ENCODE measurements at regions not wholly inside any gene's neighbourhood (a gene's known extent, or its start where the extent isn't known, plus 50 kb on each side); places are given as distances from the start of the nearest gene placed in this dataset.

- no peak overlapping the region for H2AFZ ChIP-seq (ENCODE audit: low read depth)
- POLR2A ChIA-PET, result no interaction called here
- H3K9me2 ChIP-seq, result no peaks in the 10 kb centered on the region
- 36% methylated on average over 9 of the region's 10 CpGs for WGBS (ENCODE audit: low lambda C conversion rate)
- H3K27me3 ChIP-seq (ENCODE audit: insufficient read depth), result no peaks in the 10 kb centered on the region
- no peak overlapping the region for H3K27ac ChIP-seq (ENCODE audit: low read depth in 2 of 2, low read length in 1 of 2)
- CTCF ChIA-PET, result interaction anchor here (0.6 to 1.0 kb wide), 2 partner anchors 19 to 1244 kb away, joined by 3 to 4 read pairs; no protein-coding TSS in a partner anchor
- TF ChIP-seq RAD21 (IDR thresholded peaks at IDR 0.05; ENCODE audit: low read length) (peak; percentile 26), CTCF (IDR thresholded peaks at IDR 0.05) (no peak; the same call in 1 of the 2 replicates)
- H4K20me1 ChIP-seq (ENCODE audit: insufficient read depth), result no peaks in the 10 kb centered on the region
- DNase-seq, result peak; percentile 6
- H3F3A ChIP-seq (replicated peaks; ENCODE audit: insufficient read depth), result no peaks in the 10 kb centered on the region
- no peaks in the 10 kb centered on the region for H3K9me3 ChIP-seq
- no peaks in the 10 kb centered on the region for H3K4me1 ChIP-seq (ENCODE audit: control insufficient read depth in 1 of 2, insufficient read depth in 2 of 2, low read depth in 1 of 2, low read length in 1 of 2)
- no peak overlapping the region for H3K4me2 ChIP-seq
- no peak overlapping the region for H3K4me3 ChIP-seq (ENCODE audit: low read depth in 2 of 2, low read length in 1 of 2)
- H3K9ac ChIP-seq, result no peak overlapping the region
- no peaks in the 10 kb centered on the region for H3K79me2 ChIP-seq (ENCODE audit: insufficient read depth)
- H3K36me3 ChIP-seq (replicated peaks in 1 of 2; ENCODE audit: control insufficient read depth in 1 of 2, insufficient read depth in 2 of 2, low read length in 1 of 2), result no peaks in the 10 kb centered on the region
These were observed 207.0 kb downstream of the DMAC1 start for GRCh38 chr9:7592321-7593316.

GRCh38 chr9:7591501-7591900 lies 208.1 kb downstream of the DMAC1 start:
- no peaks in the 10 kb centered on the region for H3K36me3 ChIP-seq (replicated peaks in 1 of 2; ENCODE audit: control insufficient read depth in 1 of 2, insufficient read depth in 2 of 2, low read length in 1 of 2)
- no peaks in the 10 kb centered on the region for H3K79me2 ChIP-seq (ENCODE audit: insufficient read depth)
- H3K9ac ChIP-seq, result no peak overlapping the region
- no peak overlapping the region for H2AFZ ChIP-seq (ENCODE audit: low read depth)
- POLR2A ChIA-PET, result no interaction called here
- 37% methylated on average over 2 of the region's 2 CpGs for WGBS (ENCODE audit: low lambda C conversion rate)
- H3K27ac ChIP-seq (ENCODE audit: low read depth in 2 of 2, low read length in 1 of 2), result no peak overlapping the region
- CTCF ChIA-PET, result interaction anchor here (1.0 kb wide), 1 partner anchor 18 kb away, joined by 4 read pairs; no protein-coding TSS in a partner anchor
- H3K27me3 ChIP-seq (ENCODE audit: insufficient read depth), result no peaks in the 10 kb centered on the region
- no peaks in the 10 kb centered on the region for H3K9me2 ChIP-seq
- H3F3A ChIP-seq (replicated peaks; ENCODE audit: insufficient read depth), result no peaks in the 10 kb centered on the region
- no peak for DNase-seq
- no peaks in the 10 kb centered on the region for H3K9me3 ChIP-seq
- H3K4me3 ChIP-seq (ENCODE audit: low read depth in 2 of 2, low read length in 1 of 2), result no peak overlapping the region
- no peak overlapping the region for H3K4me2 ChIP-seq
- no peak for TF ChIP-seq GATA2 (CRISPR knock-in tag; IDR thresholded peaks at IDR 0.05)
- no peak for TF ChIP-seq RFX5 (IDR thresholded peaks at IDR 0.05; ENCODE audit: low read length)
- no peak for TF ChIP-seq JUND (IDR thresholded peaks at IDR 0.05)
- TF ChIP-seq RXRA (IDR thresholded peaks at IDR 0.05; ENCODE audit: borderline replicate concordance, low read depth), result no peak
- TF ChIP-seq GABPA (IDR thresholded peaks at IDR 0.05; ENCODE audit: low read depth), result no peak
- no peak for TF ChIP-seq TEAD4 (IDR thresholded peaks at IDR 0.05; ENCODE audit: borderline replicate concordance, insufficient read depth)
- no peak for TF ChIP-seq ELF1 (IDR thresholded peaks at IDR 0.05)
- TF ChIP-seq SMC3 (IDR thresholded peaks at IDR 0.05; ENCODE audit: low read depth, low read length), result no peak
- no peak for TF ChIP-seq NRF1 (IDR thresholded peaks at IDR 0.05; ENCODE audit: low read depth, low read length)
- no peak for TF ChIP-seq FOXM1 (IDR thresholded peaks at IDR 0.05; ENCODE audit: low read depth)
- TF ChIP-seq CTCF (IDR thresholded peaks at IDR 0.05), result no peak
- TF ChIP-seq USF1 (IDR thresholded peaks at IDR 0.05; ENCODE audit: borderline replicate concordance, low read depth), result no peak
- no peak for TF ChIP-seq FOSL2 (IDR thresholded peaks at IDR 0.05; ENCODE audit: borderline replicate concordance, low read depth)
- TF ChIP-seq USF2 (IDR thresholded peaks at IDR 0.05; ENCODE audit: borderline replicate concordance, low read depth, low read length), result no peak
- no peak for TF ChIP-seq SIN3A (IDR thresholded peaks at IDR 0.05; ENCODE audit: borderline replicate concordance, low read depth, low read length)
- TF ChIP-seq TAF1 (IDR thresholded peaks at IDR 0.05; ENCODE audit: borderline replicate concordance, low read depth, low read length), result no peak
- no peak for TF ChIP-seq MEF2A (IDR thresholded peaks at IDR 0.05; ENCODE audit: borderline replicate concordance, low read depth)
- TF ChIP-seq TCF12 (IDR thresholded peaks at IDR 0.05), result no peak
- H3K4me1 ChIP-seq (ENCODE audit: control insufficient read depth in 1 of 2, insufficient read depth in 2 of 2, low read depth in 1 of 2, low read length in 1 of 2), result no peaks in the 10 kb centered on the region
- no peaks in the 10 kb centered on the region for H4K20me1 ChIP-seq (ENCODE audit: insufficient read depth)

All from SK-N-SH (cell line).